ENCODE measurements at regions not wholly inside any gene's neighbourhood (a gene's known extent, or its start where the extent isn't known, plus 50 kb on each side); places are given as distances from the start of the nearest gene placed in this dataset.
"Not testable (repeated sequence)": the region's sequence is repeated elsewhere in the genome, so short reads cannot be mapped to it uniquely, and the experiment has no call there.

GRCh38 chr7:15054304-15054703 lies 151.8 kb upstream of the DGKB start:
- not testable (repeated sequence) for TF ChIP-seq CTCF (IDR thresholded peaks at IDR 0.05; ENCODE audit: low read depth, low read length); EZH2phosphoT487 (IDR thresholded peaks at IDR 0.05; ENCODE audit: low read depth)

Measured in OCI-LY3 (cell line).